WTC11 (cell line): ENCODE measurements at regions not wholly inside any gene's neighbourhood (a gene's known extent, or its start where the extent isn't known, plus 50 kb on each side); places are given as distances from the start of the nearest gene placed in this dataset.

Experiments used
- ATAC-seq: fragments of 200-7000 bp; cut with Tn5 transposase; 2 replicates; pipeline ENCODE4 v1.10.0; 2021; ENCODE audit warnings: mild to moderate bottlenecking, moderate library complexity
- CTCF ChIA-PET: fragments of 300-600 bp; sonication (Branson Sonifier 250); formaldehyde crosslinking; loops from one replicate; lab custom pipeline; 2021; ENCODE audit warnings: antibody characterized with exemption; lab: Charles Lee
- POLR2A ChIA-PET: fragments of 350-600 bp; sonication (Branson Sonifier 250); formaldehyde crosslinking; loops from one replicate; lab custom pipeline; 2021; ENCODE audit warnings: antibody characterized with exemption; lab: Charles Lee
- DNase-seq: peaks from one replicate; pipeline ENCODE4 v3.0.0; 2021; ENCODE audit warnings: low spot score
- H3K27ac Mint-ChIP-seq: 2 replicates; pipeline ENCODE4 v1.8.0; 2021; ENCODE audit warnings: mixed read lengths
- H3K27me3 Mint-ChIP-seq: 2 replicates; pipeline ENCODE4 v1.8.0; 2021; ENCODE audit warnings: low read depth, mild to moderate bottlenecking, moderate library complexity, mixed read lengths
- H3K36me3 Mint-ChIP-seq: 2 replicates; pipeline ENCODE4 v1.8.0; 2021; ENCODE audit warnings: mixed read lengths
- H3K4me1 Mint-ChIP-seq: 2 replicates; pipeline ENCODE4 v1.8.0; 2022; ENCODE audit warnings: mixed read lengths
- H3K4me3 Mint-ChIP-seq: 2 replicates; pipeline ENCODE4 v1.8.0; 2021; ENCODE audit warnings: mild to moderate bottlenecking, moderate library complexity, mixed read lengths
- H3K9me3 Mint-ChIP-seq: 2 replicates; pipeline ENCODE4 v1.8.0; 2021; ENCODE audit warnings: mixed read lengths
- AFF4 ChIP-seq: sonication (generic); formaldehyde crosslinking; IDR thresholded peaks from 2 replicates; pipeline ENCODE4 v1.8.1; 2023; ENCODE audit warnings: mild to moderate bottlenecking, missing genetic modification reagents, borderline replicate concordance
- AR ChIP-seq: fragments of 250-450 bp; sonication (Bioruptor Pico); IDR thresholded peaks from 2 replicates; pipeline ENCODE4 v1.9.0; 2021; ENCODE audit warnings: mild to moderate bottlenecking
- E2F4 ChIP-seq: sonication (generic); formaldehyde crosslinking; IDR thresholded peaks from 2 replicates; pipeline ENCODE4 v1.8.1; 2022; ENCODE audit warnings: low read depth, mild to moderate bottlenecking, moderate library complexity, missing genetic modification reagents, borderline replicate concordance
- EMX1 ChIP-seq: fragments of 250-450 bp; sonication (Bioruptor Pico); IDR thresholded peaks from 2 replicates; pipeline ENCODE4 v1.8.0; 2021; ENCODE audit warnings: mild to moderate bottlenecking
- ERG ChIP-seq: fragments of 250-450 bp; sonication (Bioruptor Pico); IDR thresholded peaks from 2 replicates; pipeline ENCODE4 v1.8.0; 2021; ENCODE audit warnings: mild to moderate bottlenecking
- HMGA2 ChIP-seq: fragments of 250-450 bp; sonication (Bioruptor Pico); IDR thresholded peaks from 2 replicates; pipeline ENCODE4 v1.4.0; 2021; ENCODE audit warnings: mild to moderate bottlenecking, moderate library complexity
- HMGXB4 ChIP-seq: sonication (generic); formaldehyde crosslinking; IDR thresholded peaks from 2 replicates; pipeline ENCODE4 v1.8.1; 2023; ENCODE audit warnings: mild to moderate bottlenecking, moderate library complexity, missing genetic modification reagents
- JAZF1 ChIP-seq: fragments of 250-450 bp; sonication (Bioruptor Pico); IDR thresholded peaks from 2 replicates; pipeline ENCODE4 v1.9.0; 2021; ENCODE audit warnings: moderate library complexity, mild to moderate bottlenecking, inconsistent platforms
- NFYB ChIP-seq: sonication (generic); formaldehyde crosslinking; conservative IDR thresholded peaks from 2 replicates; pipeline ENCODE4 v1.8.0; 2022; ENCODE audit warnings: low read depth, missing genetic modification reagents
- OVOL2 ChIP-seq: fragments of 250-450 bp; sonication (Bioruptor Pico); IDR thresholded peaks from 2 replicates; pipeline ENCODE4 v1.9.0; 2021; ENCODE audit warnings: mild to moderate bottlenecking, borderline replicate concordance
- PREB ChIP-seq: sonication (generic); formaldehyde crosslinking; IDR thresholded peaks from 2 replicates; pipeline ENCODE4 v1.8.1; 2022; ENCODE audit warnings: mild to moderate bottlenecking, missing genetic modification reagents, moderate library complexity, borderline replicate concordance
- SMAD4 ChIP-seq: sonication (generic); formaldehyde crosslinking; IDR thresholded peaks from 2 replicates; pipeline ENCODE4 v1.8.0; 2022; ENCODE audit warnings: mild to moderate bottlenecking, missing genetic modification reagents
- SP1 ChIP-seq: sonication (generic); formaldehyde crosslinking; conservative IDR thresholded peaks from 2 replicates; pipeline ENCODE4 v1.8.1; 2022; ENCODE audit warnings: missing genetic modification reagents
- ZNF396 ChIP-seq: fragments of 250-450 bp; sonication (Bioruptor Pico); IDR thresholded peaks from 2 replicates; pipeline ENCODE4 v1.8.0; 2021; ENCODE audit warnings: mild to moderate bottlenecking, moderate library complexity, borderline replicate concordance

GRCh38 chr20:60078351-60079250 lies 120.4 kb downstream of the CDH26 start (continued):
- no peak for TF ChIP-seq OVOL2 (CRISPR knock-in tag)
- TF ChIP-seq NFYB (CRISPR knock-in tag) = no peak
- no peak for TF ChIP-seq AFF4
- no peak for TF ChIP-seq ERG
- no peak for TF ChIP-seq EMX1

- Mint-ChIP-seq H3K4me3 (no peak overlapping the region), H3K9me3 (peaks cover 13% of the 10 kb centered on the region; the same call in 1 of the 2 replicates), H3K27ac (no peak overlapping the region), H3K4me1 (no peaks in the 10 kb centered on the region)
- POLR2A ChIA-PET = no interaction called here
- TF ChIP-seq JAZF1 (CRISPR knock-in tag) (no peak), EMX1 (no peak), E2F4 (CRISPR knock-in tag) (no peak), NFYB (CRISPR knock-in tag) (no peak), SMAD4 (CRISPR knock-in tag) (no peak), HMGXB4 (no peak), HMGA2 (CRISPR knock-in tag) (no peak), PREB (no peak)
- TF ChIP-seq, all 79 proteins: peak for 0
- Mint-ChIP-seq H3K27me3 (peaks cover 71% of the 10 kb centered on the region), H3K36me3 (no peaks in the 10 kb centered on the region)
- ATAC-seq (no peak), DNase-seq (no peak)
- CTCF ChIA-PET = no interaction called here
Observed at GRCh38 chr20:60080401-60080800, 122.2 kb downstream of the CDH26 start.

GRCh38 chr20:60085551-60086132 lies 127.4 kb downstream of the CDH26 start:
- Mint-ChIP-seq H3K27me3 (peaks cover 76% of the 10 kb centered on the region), H3K27ac (no peak overlapping the region), H3K4me3 (no peak overlapping the region), H3K9me3 (peaks cover 6% of the 10 kb centered on the region; the same call in 1 of the 2 replicates), H3K36me3 (peaks cover 6% of the 10 kb centered on the region), H3K4me1 (no peaks in the 10 kb centered on the region)
- CTCF ChIA-PET = interaction anchor here (0.6 to 1.4 kb wide), 5 partner anchors 12 to 121 kb away, joined by 3 to 4 read pairs (median 4); no protein-coding TSS in a partner anchor
- DNase-seq (peak; percentile 29), ATAC-seq (peak; percentile 61)
- TF ChIP-seq SP1 (CRISPR knock-in tag) = no peak
- TF ChIP-seq AR = no peak
- TF ChIP-seq ZNF396 (CRISPR knock-in tag) = no peak
- POLR2A ChIA-PET = no interaction called here
